Cardiac septum (tissue), 1 donor: ENCODE measurements at regions not wholly inside any gene's neighbourhood (a gene's known extent, or its start where the extent isn't known, plus 50 kb on each side); places are given as distances from the start of the nearest gene placed in this dataset.
"Not testable (repeated sequence)": the region's sequence is repeated elsewhere in the genome, so short reads cannot be mapped to it uniquely, and the experiment has no call there.

Experiments used
- DNase-seq: peaks from one replicate; pipeline ENCODE4 v3.0.0-alpha.2; 2020; ENCODE audit warnings: low spot score
- intact Hi-C: fragments of 100-400 bp; cut with DNase I; formaldehyde crosslinking; loops from one replicate; pipeline ENCODE4 v1.14.0; 2022
- donor health status: DM: no; HTN: no; CAD: no.

DNA sequence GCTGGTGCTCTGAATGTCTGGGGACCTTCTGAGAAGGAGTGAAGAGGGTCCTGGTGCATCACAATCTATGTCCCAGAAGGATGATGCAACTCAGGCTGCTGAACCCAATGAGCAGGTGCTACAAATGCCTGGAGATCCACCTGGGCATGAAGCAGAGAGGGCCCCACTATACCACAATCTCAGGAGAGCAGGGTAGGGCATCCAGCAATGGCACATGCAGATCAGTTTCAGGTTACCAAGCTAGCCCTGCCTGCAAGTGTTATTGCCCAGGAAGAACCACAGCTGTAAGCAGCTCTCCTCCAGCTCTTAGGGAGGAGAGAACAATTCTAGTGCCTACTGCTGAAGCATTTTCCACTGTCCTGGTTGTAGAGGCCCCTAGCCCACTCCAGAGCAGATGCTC lies 389.2 kb upstream of the TNC start:
- DNase-seq = no peak
- intact Hi-C loops = no loop called here

DNA sequence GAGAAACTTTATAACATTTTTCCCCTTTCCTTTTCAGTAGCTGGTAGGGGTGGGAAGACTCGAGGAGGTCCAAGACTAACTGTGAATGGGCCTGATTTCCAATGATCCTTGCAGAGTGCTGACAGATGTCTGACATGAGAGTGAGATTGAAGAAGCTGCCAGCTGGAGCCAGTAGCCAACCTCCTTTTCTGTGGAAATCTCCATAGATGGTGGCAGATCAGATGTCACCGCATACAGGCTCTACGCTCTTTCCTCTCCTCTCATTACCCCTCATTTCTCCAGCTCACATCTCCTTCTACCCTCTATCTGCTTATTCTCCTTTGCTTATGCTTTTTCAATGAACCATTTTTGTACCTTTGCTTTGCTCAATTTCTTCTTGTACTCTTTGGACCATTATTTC lies 395.2 kb upstream of the TNC start:
- intact Hi-C loops = no loop called here
- no peak for DNase-seq

DNA sequence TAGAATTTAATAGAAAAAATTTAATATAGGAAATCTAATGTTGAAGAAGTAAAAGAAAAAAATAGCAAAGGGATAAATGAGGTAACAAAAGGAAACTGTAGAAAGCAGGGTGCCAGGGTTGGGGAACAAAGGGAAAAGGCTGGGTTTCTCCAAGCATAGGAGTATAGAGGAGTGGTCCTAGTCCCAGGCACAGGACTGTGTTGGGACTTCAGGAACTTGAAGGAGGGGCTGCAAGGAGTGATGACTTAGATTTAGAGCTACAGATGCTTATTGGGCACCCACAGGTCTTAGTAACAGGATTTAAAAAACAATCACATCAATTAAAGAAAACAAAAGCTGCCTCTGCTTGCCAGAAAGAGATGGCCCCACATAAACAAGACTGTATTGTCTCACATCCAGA lies 396.5 kb upstream of the TNC start:
- intact Hi-C loops = no loop called here
- no peak for DNase-seq

DNA sequence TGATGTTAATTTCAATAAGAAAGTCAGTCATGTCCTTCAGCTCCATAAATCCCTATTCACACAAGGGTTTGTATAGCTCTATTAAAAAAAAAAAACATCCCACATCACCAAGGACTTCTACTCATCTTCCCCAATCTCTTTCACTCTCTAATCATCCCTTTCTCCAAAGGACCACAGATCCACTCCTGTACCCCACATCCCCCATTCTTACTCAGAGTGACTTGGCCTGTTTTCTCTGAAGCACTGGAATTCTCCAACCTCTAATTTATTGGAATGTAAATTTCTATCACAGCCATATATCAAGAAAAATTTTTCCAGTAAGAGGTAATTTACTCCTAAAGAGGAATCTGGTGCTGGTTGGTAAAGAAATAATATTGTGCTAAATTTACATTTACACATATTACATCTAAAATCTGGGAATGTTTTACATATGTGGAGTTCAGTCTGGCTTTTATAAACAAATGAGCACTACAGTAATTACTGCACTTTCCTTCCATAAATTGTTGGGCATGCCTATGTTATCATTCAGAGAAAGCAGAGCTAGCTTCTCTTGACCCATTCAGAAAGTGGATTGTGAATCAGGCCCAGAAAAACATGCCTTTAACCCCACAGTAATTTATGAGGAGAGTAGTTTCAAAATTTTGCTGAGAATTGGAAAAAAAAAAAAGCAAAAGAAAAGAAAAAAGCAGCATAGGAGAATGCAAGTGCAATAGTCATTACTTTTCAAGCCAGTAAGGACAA lies 399.5 kb upstream of the TNC start:
- intact Hi-C loops = no loop called here
- DNase-seq = no peak

DNA sequence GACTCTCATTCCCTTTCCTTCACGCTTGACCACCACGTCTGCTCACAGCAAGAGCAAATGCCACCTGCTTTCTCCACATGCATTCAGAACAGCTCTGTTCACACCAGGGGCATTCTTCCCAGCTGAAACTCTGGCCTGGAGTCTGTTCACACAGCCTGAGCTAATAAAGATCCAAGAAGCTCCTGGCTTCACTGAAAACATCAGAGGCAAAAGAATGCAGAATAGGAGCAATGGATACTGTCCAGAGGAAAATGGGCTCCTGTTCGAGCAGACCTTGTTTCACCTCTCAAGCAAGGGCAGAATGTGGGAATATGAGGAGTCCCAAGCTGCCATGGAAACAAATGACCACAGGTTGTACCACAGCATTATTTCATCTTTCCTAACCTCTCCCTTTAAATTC lies 402.7 kb upstream of the TNC start:
- intact Hi-C loops = no loop called here
- DNase-seq = no peak

DNA sequence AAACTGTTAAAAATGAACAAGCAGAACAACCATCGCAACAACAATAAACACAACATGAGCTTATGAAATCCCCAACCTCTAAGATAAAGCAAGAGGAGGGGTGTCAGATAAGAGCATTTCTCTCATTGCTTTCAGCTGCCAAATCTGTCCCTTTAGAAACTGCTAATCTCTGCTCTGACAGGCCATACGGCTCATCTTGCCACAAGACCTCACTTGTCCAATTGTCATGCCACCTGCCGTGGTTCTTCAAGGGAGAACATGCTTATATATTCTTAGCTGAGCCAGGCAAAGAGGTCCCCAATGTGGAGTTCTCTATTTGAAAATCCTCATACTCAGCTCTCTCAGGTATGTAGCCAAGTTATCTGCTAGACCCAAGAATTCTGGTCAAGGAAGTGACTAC lies 405.0 kb upstream of the TNC start:
- intact Hi-C loops = no loop called here

DNA sequence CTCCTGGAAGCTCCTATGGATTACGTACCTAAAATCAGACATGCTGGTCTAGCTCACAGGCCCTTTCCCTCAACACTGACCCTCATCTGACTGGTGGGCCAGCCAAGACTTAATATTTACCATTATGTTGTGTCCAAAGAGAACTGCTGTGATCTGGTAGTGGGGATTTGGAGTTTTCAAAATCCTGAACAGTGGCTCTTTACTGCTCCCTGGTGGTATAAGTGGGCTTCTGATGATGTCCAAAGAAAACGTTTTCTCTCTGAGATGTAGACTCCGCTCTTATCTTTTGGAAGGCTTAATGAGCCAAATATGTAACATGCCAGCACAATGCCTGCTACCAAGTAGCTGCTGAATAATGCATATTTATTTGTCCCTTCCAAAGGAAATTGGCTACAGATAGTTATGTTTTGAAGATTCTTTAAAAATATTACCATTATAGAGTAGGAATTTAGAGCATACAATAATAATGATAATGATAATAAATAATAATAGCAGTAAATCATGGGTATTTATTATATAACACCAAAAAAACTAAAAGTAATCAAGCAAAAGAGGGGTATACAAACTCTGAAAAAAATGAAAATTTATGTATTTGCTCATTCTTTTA lies 406.6 kb upstream of the TNC start:
- no peak for DNase-seq
- intact Hi-C loops = no loop called here

More for the DNA sequence above, 405.0 kb upstream of the TNC start:
- DNase-seq = no peak

DNA sequence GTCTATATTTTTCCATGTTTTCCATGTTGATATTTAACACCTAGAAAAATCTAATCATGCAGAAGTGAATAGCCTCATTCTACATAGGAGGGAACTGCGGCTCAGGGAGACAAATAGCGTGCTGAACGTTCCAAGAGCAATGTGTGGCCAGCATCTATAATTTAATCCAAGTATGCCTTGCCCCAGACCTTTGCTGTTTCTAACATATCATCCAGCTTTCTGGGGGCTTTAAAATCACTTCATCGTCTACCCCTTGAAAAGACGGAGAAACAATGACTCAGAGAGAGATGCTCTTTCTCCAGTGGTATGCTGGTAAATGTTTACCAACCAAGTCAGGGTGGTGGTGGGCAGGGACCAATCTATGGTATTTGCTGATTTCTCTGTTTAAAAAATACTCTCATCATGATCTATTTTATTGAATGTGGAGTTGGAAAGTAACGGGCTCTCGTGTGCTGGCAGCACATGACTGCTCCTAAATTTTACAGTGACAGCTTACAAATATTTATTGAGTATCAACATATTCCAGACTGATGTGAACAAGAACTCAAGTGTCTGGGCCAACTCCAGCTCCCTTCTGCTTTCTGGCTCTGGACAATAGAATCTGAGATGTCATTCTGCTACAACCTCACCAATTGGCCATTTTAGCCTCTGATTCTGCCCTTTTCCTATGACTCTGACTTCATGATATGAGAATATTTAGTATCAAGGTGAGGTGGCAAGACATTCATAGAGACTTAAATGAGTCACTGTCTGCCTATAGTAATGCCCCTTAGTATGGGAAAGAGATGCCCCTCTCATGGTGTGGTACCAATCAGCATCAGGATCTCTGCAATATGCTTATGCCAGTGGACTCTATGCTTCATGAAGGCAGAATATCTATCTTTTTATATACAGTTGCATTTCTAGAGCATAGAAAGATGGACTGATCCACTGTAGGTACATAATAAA lies 407.4 kb upstream of the TNC start:
- intact Hi-C loops = no loop called here
- no peak for DNase-seq

DNA sequence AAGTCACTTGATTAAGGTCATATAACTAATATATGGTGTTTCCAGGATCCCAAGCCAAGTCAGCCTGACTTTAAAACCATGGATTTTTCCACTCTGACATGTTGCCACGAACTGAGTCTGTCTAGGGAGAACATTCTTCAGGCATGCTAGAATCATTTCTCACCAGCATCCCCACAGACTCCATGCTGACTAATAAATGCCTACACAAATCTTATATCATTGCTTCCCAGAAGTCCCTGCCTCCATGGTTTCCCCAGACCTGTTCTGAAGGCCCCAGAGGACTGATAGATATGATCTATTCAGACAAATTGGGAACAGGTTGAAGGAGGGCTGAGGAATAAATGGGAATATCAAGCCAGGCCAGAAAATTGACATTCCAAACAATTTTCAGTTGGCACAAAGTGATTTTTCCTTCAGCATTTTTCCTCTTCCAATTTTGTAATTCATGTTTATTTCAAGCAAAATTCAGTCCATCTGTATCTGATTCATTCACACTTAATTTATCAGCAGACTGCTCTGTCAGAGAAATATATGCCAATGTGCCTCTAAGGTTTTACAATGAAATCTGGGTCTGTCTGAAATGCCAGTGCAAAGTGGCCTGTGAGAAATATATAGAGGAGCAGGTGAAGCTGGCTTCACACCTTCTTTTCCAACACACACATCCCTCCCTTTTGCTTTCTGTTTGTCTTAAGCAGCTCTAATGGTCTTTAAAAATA lies 413.6 kb upstream of the TNC start:
- no peak for DNase-seq
- intact Hi-C loops = no loop called here

DNA sequence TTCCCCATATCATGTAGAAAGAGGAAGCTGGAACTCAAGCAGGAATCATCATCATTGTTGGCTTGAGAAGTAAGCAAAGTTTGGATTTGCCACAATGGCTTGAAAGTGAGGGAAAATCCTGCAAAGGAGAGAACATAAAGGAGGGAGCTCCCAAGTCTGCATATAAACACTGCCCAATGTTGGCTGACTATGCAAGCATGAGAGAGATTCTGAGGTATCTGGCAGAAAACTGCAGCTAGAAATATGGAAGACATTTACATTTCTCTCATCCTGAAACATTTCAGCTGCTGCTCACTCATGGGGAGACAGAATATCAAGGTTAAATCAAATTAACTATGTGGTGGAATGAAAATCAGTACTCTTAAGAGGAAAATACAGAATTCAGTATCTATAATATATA lies 415.6 kb upstream of the TNC start:
- DNase-seq = no peak
- intact Hi-C loops = no loop called here

DNA sequence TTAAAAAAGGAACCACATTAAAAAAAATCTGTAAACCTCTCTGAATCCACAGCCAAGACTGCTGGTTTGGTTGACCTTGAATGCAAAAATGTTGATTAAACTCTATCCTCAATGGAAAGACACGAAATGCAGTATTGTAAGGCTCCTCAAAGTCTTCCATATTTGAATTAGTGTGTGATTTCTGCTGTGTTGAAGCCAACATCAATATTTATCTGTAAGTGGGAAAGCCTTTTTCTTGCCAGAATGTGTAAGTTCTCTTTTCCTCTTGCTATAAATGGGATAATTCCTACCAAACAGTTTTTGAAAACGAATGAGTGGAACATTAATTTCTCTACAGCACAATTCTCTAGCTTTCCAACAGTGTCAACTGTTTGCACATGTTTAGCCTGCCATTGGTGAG lies 422.1 kb upstream of the TNC start:
- intact Hi-C loops = no loop called here
- DNase-seq = no peak

DNA sequence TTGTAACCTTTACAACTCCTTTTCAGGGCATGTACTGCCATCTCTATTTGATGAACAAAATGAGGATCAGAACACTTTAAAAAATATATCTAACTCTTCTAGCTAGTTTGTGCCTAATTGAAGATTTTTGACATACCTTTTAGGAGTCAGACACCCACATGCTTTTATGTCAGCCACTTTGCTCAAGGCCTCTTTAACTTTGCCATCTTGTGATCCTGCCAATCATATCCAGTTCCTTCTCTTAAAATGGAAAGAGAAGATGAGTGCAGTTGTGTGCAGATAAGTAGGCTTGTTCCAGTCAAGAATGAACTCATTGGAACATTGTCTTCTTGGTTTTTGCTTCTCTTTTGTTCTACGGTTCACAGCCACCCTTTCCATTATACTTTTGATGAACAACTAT lies 425.6 kb upstream of the TNC start:
- no peak for DNase-seq
- intact Hi-C loops = no loop called here

DNA sequence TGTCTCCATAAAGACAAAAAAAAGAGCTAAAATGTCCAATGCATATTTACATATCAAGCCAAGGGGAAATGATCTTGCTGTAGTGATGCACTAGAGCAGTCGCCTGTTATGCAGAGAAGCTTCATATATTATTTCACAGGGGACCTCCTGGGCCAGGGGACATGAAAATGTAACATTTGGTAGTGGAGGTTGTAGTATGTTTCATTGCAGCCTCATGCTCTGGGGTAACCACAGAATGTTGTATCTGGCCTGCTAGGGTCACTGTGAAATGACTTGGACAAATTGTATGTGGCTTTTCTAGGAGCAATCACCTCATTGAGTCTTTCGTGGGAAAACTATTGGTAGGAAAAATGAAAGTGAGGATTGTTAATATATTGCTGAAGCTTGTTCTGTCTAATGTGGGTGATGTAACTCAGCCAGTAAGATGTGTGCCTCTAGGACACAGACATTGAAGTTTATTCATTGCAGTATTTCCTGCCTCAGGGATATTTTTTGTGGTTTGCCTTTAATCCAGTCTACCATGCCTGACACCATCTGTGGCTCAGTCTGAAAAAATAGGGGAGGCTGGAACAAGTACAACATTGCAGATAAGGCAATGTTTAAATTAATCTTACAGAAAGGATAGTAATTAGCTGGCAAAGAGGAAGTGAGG lies 430.8 kb upstream of the TNC start:
- no peak for DNase-seq
- intact Hi-C loops = no loop called here

DNA sequence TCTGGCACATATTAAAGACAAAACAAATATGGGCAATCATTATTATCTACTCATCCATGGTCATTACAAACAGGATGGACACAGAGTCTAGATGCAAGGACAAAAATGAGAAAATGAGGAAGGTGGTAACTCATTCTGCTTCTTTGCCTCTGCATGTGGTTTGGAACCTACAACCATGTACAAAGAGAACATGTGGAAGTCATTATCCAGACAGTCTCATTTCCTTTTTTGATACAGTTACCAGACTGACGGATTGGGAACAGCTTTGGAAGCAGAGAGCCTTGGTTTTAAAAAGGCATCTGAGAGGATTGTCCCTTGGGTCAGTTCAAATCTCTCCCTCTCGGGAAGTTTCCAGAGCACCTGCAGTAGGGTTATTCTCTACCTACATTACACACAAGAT lies 433.4 kb upstream of the TNC start:
- intact Hi-C loops = no loop called here
- no peak for DNase-seq

DNA sequence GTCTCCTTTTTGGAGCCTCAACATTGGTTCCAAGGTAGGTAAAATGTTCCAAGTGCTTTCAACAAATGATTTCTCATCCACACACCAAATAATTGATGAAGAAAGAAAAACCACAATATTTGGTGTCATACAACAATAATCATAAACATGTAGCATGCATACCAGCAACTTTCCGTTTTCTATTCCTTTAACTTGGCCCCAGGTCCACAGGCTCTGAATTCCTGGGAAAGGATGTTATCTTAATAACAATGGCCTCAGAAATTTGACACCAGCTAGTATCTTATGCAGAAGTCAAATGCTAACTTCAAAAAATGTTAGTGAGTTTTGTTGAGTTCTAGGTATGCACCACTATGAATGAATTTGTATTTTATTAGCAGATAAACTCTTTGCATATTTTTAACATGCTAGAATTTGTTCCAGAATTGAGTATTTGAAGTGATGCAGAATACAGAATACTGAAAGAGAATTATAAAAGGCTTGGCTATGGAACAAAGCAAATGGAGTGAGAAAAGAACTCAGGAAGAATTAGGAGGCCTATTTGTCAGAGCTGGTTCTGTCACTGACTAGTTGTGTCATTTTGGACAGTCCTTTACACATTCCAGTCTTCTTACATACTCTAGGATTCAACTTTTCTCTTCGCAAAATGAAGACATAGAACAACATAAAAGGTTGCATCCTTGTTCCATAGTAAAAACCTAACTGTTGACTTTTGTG lies 435.3 kb upstream of the TNC start:
- intact Hi-C loops = no loop called here
- DNase-seq = no peak

DNA sequence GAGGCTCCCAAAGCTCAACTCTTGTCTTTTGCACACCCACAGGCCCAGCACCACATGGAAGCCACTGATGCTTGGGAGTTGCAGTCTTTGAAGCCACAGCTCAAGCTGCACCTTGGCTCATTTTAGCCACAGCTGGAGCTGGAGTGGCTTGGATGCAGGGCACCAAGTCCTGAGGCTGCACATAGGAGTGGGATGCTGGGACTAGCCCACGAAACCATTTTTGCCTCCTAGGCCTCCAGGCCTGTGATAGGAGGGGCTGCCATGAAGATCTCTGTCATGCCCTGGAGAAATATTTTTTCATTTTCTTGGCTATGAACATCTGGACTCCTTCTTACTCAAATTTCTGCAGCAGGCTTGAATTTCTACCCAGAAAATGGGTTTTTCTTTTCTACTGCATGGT lies 438.5 kb upstream of the TNC start:
- intact Hi-C loops = no loop called here
- DNase-seq = no peak

DNA sequence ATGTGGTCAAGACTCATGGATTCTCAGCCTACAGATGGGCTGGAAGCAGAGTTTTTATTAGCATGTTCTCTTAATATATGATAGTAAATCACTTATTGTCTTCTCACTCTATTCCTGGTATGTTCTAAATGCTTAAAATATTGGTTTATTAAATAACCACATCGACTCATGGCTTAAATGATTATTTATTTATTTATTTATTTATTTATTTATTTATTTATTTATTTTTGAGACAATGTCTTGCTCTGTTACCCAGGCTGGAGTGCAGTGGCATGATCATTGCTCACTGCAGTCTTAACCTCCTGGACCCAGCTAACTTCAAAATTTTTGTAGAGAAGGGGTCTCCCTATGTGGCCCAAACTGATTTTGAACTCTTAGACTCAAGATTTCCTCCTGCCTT lies 457.2 kb upstream of the TNC start:
- no peak for DNase-seq
- intact Hi-C loops = no loop called here

DNA sequence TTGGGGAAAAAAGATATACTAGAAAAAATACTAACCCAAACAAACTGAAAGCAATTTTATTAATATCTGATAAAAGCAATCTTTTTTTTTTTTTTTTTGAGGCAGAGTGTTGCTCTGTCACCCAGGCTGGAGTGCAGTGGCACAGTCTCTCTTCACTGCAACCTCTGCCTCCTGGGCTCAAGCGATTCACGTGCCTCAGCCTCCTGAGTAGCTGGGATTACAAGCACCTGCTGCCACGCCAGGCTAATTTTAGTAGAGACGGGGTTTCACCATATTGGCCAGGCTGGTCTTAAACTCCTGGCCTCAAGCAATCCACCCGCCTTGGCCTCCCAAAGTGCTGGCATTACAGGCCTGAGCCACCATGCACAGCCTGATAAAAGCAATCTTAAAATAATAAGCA lies 467.5 kb upstream of the TNC start:
- intact Hi-C loops, DNase-seq: not testable (repeated sequence)

DNA sequence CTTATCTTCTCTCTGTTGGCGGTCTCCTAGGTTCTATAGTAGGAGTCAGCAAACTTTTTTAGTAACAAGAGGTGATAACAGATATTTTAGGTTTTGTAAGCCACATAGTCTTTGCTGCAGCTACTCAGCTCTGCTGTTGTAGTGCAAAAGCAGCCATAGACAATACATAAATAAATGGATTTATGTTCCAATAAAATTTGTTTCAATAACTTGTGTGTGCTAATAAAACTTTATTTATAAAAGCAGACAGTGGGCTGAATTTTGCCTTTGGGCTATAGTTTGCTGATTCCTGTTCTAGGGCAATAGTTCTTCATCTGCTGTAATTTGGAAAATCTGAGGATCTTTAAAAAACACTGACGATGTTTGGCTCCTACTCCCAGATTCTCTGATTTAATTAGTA lies 469.4 kb upstream of the TNC start:
- intact Hi-C loops = no loop called here
- no peak for DNase-seq
